ENCODE measurements at regions not wholly inside any gene's neighbourhood (a gene's known extent, or its start where the extent isn't known, plus 50 kb on each side); places are given as distances from the start of the nearest gene placed in this dataset.

GRCh38 chr1:173418107-173418985 is 58.8 kb upstream of the PRDX6 start:
- Mint-ChIP-seq H3K36me3 (ENCODE audit: low read depth) (no peaks in the 10 kb centered on the region), H3K4me3 (peak overlapping the region; percentile 79), H3K27ac (peak overlapping the region; percentile 95), H3K27me3 (no peaks in the 10 kb centered on the region), H3K9me3 (no peaks in the 10 kb centered on the region), H3K4me1 (peaks cover 84% of the 10 kb centered on the region)
- intact Hi-C loops (cut with micrococcal nuclease) = loop anchor here (1.0 to 10.0 kb wide), 9 partner anchors 8 to 1806 kb away; partner anchors contain the start of genes CACYBP, SUCO, TNFSF4 and ZBTB37
- ATAC-seq (ENCODE audit: low read depth) = peak; percentile 62
- TF ChIP-seq CTCF (IDR thresholded peaks at IDR 0.05) = no peak
- CTCF ChIA-PET = interaction anchor here (0.7 to 7.6 kb wide), 15 partner anchors 9 to 771 kb away, joined by 3 to 63 read pairs (median 4); no protein-coding TSS in a partner anchor
- POLR2A ChIA-PET = interaction anchor here (0.5 to 5.1 kb wide), 38 partner anchors 9 to 1581 kb away, joined by 3 to 108 read pairs (median 5); partner anchors contain the start of genes CENPL, DARS2, GAS5 and KLHL20
- DNase-seq = peak; percentile 52

- Mint-ChIP-seq H3K27me3 (no peaks in the 10 kb centered on the region), H3K36me3 (ENCODE audit: low read depth) (no peaks in the 10 kb centered on the region), H3K9me3 (no peaks in the 10 kb centered on the region), H3K27ac (peak overlapping the region; percentile 95), H3K4me3 (peak overlapping the region; percentile 60), H3K4me1 (peaks cover 63% of the 10 kb centered on the region)
- TF ChIP-seq CTCF (IDR thresholded peaks at IDR 0.05) = no peak
- ATAC-seq (ENCODE audit: low read depth) (peak; percentile 21), DNase-seq (no peak)
- POLR2A ChIA-PET = interaction anchor here (0.6 to 5.1 kb wide), 10 partner anchors 9 to 674 kb away, joined by 3 to 108 read pairs (median 6); partner anchors contain the start of genes CENPL, DARS2, GAS5 and ZBTB37
- intact Hi-C loops (cut with micrococcal nuclease) = loop anchor here (1.0 to 5.0 kb wide), 8 partner anchors 9 to 1322 kb away; partner anchors contain the start of genes CENPL, DARS2 and PRDX6
- CTCF ChIA-PET = interaction anchor here (0.7 to 7.6 kb wide), 17 partner anchors 9 to 676 kb away, joined by 3 to 63 read pairs (median 4); partner anchors contain the start of gene DARS2
Observed at GRCh38 chr1:173420330-173420806, 56.8 kb upstream of the PRDX6 start.

GRCh38 chr1:173421286-173421685 is 55.8 kb upstream of the PRDX6 start:
- TF ChIP-seq CTCF (IDR thresholded peaks at IDR 0.05) = no peak
- CTCF ChIA-PET = interaction anchor here (0.9 to 7.6 kb wide), 3 partner anchors 9 to 841 kb away, joined by 3 to 63 read pairs (median 46); no protein-coding TSS in a partner anchor
- POLR2A ChIA-PET = interaction anchor here (0.6 to 5.1 kb wide), 3 partner anchors 12 to 447 kb away, joined by 3 to 108 read pairs (median 5); partner anchors contain the start of gene ZBTB37
- no peak for ATAC-seq (ENCODE audit: low read depth)
- intact Hi-C loops (cut with micrococcal nuclease) = loop anchor here (2.0 to 5.0 kb wide), 3 partner anchors 56 to 1321 kb away; partner anchors contain the start of gene PRDX6
- Mint-ChIP-seq H3K9me3 (no peaks in the 10 kb centered on the region), H3K36me3 (ENCODE audit: low read depth) (no peaks in the 10 kb centered on the region), H3K4me3 (no peak overlapping the region), H3K27ac (no peak overlapping the region), H3K27me3 (no peaks in the 10 kb centered on the region), H3K4me1 (peaks cover 54% of the 10 kb centered on the region)
- no peak for DNase-seq

- DNase-seq = no peak
- H3K27ac Mint-ChIP-seq = peak overlapping the region; percentile 13
- ChIA-PET CTCF (interaction anchor here (0.9 to 7.6 kb wide), 4 partner anchors 9 to 841 kb away, joined by 3 to 63 read pairs (median 27); partner anchors contain the start of genes CENPL and DARS2), POLR2A (interaction anchor here (1.0 to 5.1 kb wide), 2 partner anchors 13 to 446 kb away, joined by 5 to 108 read pairs; partner anchors contain the start of gene ZBTB37)
- H3K36me3 Mint-ChIP-seq (ENCODE audit: low read depth) = no peaks in the 10 kb centered on the region
- no peak for ATAC-seq (ENCODE audit: low read depth)
- H3K27me3 Mint-ChIP-seq = no peaks in the 10 kb centered on the region
- H3K4me3 Mint-ChIP-seq = no peak overlapping the region
- TF ChIP-seq CTCF (IDR thresholded peaks at IDR 0.05) = no peak
- H3K9me3 Mint-ChIP-seq = no peaks in the 10 kb centered on the region
- intact Hi-C loops (cut with micrococcal nuclease) = loop anchor here (2.0 to 5.0 kb wide), 3 partner anchors 55 to 1321 kb away; partner anchors contain the start of gene PRDX6
- peaks cover 50% of the 10 kb centered on the region for H3K4me1 Mint-ChIP-seq
Observed at GRCh38 chr1:173421789-173422188, 55.3 kb upstream of the PRDX6 start.

All from activated B cell treated with CpG ODN at 0.5 μM for 24 hours (primary cell).